Stimulated activated CD8-positive, alpha-beta memory T cell treated with anti-CD3 and anti-CD28 coated beads, Interleukin-2, amount 100 ng/mL, for 1 hour (primary cell): ENCODE measurements at regions not wholly inside any gene's neighbourhood (a gene's known extent, or its start where the extent isn't known, plus 50 kb on each side); places are given as distances from the start of the nearest gene placed in this dataset.
"Not testable (repeated sequence)": the region's sequence is repeated elsewhere in the genome, so short reads cannot be mapped to it uniquely, and the experiment has no call there.

Experiments used
- DNase-seq, 2 donors: peaks; one replicate each; pipeline ENCODE4 v3.0.0-alpha.2; 2020; ENCODE audit warnings: low read depth in 2 of 2

DNA sequence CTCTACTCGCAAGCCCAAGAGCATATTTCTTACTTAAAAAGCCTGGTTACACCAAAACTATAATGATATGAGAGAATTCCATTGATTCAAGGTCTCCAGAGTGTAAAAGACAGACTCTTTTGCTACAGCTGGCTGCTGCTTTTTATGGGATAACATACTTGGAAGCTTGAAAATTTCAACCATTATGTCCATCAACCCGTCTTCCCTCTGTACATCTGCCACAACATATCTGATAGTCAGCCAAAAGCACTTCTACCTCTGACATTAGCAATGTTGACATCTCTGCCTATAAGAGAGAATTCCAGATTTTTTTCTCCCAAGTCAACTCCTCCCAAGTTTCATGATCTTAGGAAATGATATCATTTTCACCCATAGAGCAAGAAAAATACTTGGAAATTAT is 54.4 kb upstream of the IQCM start:
- no peak for DNase-seq

DNA sequence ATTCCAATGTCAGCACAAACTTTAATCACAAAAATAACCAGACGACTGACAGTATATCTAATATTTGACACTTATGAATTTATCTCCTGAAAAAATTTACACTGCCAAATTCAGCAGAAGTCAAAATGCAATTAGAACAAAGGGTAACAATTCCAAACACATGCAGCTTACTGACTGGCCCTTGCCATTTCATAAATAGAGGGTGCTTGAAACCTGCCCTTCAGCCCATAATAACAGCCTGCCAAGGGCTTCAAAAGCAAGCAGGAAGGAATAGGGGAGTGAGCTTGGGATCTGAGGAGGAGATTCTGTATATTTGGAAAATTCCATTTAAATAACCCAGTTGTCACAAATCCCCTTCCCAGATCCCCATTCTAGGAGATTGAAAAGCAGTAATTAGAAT is 66.1 kb upstream of the IQCM start:
- DNase-seq, result no peak

DNA sequence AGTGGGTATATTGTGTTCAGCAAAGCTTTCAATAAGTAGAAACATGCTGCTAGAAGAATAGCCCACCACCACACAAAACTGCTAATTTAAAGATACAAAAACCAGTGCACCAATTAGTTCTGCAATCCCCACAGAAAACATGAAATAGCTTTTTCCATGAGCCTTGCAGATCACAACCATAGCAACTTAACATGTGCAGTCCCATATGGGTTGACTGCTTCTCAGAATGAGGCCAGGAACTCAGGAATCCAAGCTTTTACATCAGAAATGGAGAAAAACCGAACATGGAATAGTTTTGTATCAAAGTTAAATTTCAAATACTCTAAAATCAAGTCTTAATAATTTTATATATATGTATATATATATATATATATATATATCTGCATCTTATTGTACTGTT is 66.6 kb upstream of the IQCM start:
- no peak for DNase-seq

DNA sequence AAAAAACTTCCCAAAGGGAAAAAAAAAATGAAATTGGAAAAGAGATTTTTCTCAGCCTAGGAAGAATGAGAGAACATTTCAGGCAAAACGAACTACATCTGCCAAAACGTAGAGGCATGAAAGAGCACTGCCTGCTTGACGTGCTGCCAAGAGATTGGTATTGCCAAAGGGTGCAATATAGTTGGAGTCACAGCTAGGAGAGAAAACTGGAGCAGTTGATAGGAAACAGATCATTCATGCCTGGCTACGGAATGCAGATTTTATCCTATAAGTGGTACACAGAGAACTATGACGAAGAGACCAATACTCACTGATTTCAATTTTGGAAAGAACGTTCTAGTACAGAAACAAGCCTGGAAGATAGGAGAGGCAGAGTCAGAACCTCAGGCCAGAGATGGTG is 68.4 kb upstream of the IQCM start:
- DNase-seq, result no peak

DNA sequence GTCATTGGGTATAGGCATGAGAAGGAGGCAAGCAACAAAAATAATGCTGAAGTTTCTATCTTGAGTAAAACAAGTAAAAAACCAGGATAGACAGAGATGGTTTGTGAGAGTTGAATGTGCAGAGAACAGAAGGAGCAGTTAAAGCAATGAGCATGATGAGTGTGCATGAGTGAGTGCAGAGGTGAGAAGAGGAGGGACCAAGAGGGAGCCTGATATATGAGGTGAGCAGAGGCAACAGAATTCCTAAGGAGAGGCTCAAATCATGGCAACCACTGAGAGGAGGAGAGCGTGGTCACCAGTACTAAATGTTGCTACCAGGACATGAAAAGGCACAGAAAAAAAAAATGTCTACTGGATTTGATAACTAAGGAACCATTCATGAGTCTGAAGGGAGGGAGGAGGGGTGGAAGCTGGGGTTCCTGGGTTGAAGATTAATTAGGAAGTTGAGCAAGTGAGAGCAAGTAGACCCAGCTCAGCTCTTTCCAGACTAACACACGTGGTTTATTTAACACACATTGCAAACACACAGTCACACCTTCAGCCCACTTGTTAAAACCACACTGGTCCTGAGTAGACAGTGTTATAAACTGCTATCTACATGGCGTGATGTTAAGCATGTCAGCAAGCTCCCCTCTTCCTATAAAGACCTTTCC is 69.0 kb upstream of the IQCM start:
- DNase-seq, result no peak

DNA sequence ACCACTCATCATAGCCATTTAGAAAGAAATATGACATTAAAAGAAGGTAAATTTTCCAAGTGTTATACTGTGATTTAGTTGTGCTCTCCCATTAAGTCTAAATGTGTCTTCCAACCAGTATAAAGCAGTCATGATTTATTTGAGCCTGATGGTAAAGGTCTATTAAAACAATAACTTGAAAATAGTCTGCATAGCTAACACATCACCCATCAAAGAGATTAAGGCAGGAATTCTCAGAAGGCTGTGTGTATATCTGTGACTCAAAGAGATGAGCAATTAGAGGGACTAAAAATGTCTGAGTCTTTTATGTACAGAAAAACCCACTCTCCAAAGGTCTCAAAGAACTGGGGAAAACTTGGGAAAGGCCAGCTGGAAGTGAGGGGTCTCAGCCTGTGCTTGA is 70.3 kb upstream of the IQCM start:
- no peak for DNase-seq

DNA sequence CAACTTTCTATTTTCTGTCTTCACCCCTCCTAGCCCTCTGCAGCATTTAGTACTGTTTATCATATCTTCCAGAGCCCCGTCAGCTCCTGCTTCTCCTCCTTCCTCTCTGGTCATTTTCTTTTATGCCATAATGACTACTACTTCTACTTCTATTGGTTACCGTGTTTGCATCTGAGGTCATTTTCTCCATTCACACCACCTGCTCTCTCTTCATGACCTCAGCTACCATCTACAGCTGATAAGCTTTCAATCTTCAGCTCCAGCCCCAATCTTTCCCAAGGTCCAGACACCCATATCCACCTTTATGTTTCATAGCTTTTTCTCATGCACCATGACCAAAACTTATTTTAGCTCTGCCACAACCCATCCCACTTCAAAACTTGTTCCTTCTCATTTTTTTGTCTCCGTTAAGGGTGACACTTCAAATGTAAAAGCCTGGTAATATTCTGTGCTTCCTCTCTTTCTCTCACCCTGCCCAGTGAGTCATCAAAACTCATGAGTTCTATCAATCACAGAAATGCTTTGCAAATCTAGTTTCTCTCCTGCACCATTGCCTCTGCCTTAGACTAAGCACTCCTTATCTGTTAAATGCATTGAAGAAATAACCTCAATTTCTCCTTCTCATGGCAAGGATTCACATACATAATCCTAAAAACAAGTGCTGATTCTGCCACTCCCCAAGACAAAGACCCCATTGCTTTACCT is 71.3 kb upstream of the IQCM start:
- DNase-seq, result no peak

DNA sequence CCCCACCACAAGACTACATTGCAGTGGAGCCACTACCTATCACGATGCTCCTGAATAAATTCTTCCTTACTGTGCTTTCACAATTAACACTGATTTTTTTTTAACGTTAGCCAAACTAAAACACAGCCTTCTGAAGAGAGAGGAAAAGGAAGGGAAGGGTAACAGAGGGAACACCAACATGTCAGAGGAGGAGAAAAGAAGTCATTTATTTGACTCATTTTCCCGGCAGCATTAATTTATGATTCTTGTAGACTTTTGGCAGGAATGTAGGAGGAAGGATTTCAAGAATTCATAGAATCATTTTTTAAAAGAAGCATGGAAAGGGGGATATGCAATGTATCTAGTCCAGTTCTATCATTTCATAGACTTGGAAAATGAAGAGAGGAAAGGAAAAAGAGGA is 74.3 kb upstream of the IQCM start:
- DNase-seq, result no peak

DNA sequence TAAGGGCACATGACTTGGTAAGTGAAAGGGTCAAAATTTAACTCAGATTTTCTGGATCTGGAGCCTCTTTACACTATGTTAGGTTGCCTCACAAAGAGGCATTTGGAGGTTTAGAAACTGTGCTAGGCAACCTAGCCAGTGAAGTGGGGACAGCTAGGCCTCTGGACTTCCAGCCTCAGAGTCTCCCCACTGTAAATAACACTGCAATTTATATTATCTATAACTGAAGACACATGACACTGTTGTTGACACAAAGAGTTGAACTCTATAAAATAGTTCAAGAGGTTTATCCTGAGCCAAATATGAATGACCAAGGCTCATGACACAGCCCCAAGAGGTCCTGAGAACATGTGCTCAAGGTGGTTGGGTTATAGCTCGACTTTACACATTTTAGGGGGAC is 74.9 kb upstream of the IQCM start:
- DNase-seq, result no peak

DNA sequence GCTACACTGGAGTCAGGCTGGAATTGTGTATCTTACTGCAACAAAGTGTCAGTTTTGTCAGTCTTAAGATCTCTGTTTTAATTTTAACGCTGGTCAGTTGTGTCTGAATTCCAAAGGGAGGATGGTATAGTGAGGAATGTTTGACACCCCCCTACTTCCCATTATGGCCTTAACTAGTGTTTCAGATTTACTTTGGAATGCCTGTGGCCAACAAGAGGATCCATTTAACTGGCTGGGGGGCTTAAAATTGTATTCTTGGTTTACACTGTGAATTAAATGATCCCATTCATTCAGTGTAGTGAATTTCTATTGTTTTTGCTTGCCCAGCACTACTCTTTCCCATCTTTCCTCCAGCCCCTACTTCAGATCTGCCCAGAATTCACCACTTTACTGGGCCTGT is 75.8 kb upstream of the IQCM start:
- DNase-seq, result no peak

DNA sequence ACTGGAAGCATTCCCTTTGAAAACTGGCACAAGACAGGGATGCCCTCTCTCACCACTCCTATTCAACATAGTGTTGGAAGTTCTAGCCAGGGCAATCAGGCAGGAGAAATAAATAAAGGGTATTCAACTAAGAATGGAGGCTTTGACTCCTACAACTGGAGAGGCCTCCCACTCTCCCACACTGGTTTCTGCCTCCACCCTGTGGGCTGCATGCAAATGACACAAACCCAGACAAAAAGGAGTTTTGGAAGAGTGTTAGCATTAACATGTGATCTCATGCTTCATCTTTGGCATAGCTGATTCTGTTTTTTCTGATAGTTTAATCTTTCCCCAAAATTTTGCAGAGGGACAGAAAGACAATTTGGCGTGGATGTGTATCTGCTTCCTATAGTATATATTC is 80.8 kb upstream of the IQCM start:
- DNase-seq, result no peak

DNA sequence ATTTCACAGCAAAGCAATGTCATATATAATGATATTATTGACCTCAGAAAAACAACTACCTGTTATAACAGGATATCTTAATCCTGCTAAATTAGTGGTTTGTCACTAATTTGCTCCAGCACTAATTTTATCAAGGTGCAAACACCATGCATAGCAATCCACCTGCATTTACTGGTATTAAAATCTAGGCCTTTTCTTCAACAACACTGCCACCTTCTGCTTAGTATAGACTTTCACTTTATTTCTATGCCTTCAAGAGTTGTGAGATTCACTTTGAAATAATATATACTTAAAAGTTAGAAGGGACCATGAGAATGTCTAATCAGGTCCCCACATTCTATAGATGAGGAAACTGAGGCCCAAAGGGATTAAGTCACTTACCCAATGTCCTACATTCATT is 82.1 kb upstream of the IQCM start:
- no peak for DNase-seq

DNA sequence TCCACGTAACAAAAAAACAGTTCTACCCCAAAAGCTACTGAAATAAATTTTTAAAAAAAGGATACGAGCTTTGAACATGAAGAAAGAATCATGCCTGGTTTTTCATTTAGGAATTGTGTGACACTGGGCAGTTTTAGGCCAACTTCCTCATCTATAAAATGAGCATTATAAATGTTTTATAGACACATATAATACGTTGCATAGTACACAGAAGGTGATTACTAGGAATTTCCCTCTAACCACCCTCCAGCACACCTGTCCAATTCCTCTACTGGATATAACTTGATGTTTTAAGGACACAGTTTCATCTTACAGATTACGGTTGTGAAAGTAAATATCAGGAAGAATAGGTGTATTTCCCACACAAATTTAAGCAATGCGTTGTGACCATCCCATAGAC is 85.5 kb upstream of the IQCM start:
- no peak for DNase-seq

DNA sequence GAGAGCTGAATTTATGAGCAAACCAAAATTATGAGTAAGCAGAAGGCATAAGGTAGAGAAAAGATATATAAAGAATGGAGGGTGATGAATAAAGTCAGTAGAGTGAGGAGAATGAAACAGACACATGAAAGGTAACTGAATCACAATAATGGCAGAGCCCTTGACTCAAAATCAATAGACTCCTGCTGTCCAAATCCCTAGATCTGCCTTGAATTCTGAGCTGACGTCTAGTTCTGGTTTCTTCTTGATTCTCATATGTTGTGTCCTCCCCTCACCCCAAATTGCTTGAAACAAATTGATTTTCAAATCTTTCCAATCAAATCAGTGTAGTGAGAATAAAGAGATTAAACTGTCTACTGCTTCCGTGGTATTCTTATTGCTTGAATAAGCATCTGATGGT is 86.6 kb upstream of the IQCM start:
- no peak for DNase-seq

DNA sequence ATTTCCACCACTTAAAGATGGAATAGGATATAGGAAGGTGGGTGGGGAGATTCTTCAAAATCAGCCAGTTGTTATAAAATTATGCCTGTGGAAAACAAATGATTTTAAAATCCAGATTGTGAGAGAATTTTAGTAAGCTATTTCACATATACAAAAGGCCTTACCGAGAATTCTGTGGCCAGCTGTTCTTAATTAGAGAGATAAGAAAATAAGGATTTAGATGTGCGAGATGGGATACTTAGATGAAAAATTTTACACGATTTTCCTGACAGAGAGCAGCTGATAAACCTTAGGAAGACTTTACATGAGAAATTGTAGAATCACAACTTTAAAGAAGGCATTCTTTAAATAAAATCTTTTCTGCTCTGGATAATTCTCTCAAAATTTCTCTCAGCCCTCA is 94.5 kb upstream of the IQCM start:
- no peak for DNase-seq

DNA sequence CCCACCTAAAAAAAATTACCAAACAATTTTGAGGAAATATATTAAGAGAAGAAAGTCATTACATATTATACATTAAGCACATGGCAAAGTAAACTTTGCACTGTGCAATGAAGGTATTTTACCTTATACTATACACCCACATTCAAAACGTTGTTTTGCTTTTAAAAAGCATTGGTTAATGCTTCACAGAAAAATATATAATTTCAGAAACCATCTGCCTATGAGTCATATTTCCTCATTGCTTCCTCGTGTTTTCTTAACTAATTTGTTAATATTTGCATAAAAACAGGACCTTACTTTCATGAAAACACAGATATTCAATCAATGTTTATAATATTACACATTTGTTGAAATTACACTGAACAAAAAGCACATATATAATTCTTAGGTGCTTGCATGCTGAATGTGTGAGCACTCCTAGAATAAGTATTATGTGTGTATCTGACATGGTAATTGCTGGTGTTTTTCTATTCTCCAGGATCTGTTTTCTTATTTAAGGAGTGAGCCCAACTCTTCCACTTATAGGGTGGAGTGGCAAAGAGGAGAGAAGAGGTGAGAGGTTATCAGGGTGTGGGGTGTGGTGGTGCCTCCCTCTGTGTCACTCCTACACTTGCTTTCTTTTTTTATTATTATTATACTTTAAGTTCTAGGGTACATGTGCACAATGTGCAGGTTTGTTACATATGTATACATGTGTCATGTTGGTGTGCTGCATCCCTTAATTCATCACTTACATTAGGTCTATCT is 95.1 kb upstream of the IQCM start:
- no peak for DNase-seq

DNA sequence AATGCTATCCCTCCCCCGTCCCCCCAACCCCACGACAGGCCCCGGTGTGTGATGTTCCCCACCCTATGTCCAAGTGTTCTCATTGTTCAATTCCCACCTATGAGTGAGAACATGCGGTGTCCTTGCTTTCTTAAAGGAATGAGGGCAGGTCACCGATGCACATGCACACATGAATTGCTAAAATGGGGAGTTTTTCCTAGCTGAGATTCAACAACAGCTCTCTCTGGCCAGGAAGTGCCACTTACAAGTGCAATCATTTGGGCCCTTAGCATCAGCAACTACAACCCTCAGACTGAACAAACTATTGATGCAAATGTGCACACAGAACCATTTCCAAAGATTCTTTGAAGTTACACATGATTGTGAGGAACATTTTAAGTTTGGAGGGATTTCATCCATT is 95.7 kb upstream of the IQCM start:
- no peak for DNase-seq

DNA sequence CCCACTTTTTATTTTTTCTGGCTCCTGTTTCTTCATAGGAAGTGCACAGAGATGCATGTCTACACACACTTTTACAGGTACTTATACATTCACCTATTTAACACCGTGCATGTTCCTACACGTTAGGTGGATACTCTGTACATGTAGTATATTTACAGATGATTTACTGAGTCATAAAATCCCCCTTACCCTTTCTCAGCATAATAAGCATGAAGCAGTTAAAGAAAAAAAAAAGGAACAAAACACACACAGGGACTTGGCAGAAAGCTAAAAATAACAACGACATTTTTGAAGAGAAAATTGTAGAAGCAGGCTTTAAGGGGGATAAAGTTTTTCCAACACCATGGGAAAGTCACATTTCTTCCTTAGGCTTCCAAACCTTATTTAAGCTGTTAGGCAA is 96.4 kb upstream of the IQCM start:
- no peak for DNase-seq

DNA sequence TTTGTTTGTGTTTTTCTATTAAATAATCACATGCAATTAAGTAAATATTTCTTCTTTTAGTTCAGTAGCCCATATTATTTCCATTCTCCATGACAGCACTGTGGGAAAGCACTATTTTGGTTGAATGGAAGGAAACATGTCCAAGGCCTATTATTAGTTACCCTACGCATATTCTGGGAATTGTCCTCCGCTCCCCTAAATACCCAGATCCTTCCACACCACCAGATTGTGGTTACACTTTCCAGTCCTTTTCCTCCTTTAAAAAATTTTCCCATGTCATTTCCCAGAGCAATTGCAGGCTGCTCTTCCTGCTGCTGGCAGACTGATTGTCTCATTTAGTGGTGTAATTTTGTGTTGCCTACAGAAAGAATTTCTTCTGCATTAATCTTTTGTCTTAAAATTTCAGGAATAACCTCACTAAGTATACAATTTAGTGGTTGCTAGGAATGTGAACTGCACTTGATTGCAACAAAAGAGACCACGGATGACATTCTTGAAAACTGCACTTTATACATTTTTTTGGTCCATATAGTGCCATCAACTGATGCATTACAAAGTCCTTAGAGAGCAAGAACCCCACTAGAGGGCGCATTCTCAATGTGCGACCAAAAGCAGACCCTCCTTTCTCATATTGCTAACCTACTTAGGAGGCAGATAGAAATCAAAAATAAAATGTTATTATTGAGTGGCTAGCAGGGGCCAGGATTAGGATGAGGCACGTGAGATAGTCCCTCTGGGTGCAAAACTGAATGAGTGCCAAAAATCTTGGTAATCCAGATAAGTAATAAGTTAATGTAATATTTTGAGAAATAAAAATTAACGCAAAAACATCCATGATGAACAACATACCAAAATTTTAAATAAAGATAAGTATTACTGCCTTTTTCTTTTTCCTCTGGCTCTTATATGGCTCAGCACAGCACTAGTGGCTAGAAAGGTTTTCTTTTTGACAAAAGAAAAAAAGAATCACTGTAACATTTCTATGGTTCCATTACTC is 98.8 kb upstream of the IQCM start:
- DNase-seq, result no peak

DNA sequence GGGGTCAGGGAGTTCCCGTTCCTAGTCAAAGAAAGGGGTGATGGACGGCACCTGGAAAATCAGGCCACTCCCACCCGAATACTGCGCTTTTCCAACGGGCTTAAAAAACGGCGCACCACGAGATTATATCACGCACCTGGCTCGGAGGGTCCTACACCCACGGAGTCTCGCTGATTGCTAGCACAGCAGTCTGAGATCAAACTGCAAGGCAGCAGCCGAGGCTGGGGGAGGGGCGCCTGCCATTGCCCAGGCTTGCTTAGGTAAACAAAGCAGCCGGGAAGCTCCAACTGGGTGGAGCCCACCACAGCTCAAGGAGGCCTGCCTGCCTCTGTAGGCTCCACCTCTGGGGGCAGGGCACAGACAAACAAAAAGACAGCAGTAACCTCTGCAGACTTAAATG is 100.1 kb upstream of the IQCM start:
- DNase-seq, result not testable (repeated sequence)

DNA sequence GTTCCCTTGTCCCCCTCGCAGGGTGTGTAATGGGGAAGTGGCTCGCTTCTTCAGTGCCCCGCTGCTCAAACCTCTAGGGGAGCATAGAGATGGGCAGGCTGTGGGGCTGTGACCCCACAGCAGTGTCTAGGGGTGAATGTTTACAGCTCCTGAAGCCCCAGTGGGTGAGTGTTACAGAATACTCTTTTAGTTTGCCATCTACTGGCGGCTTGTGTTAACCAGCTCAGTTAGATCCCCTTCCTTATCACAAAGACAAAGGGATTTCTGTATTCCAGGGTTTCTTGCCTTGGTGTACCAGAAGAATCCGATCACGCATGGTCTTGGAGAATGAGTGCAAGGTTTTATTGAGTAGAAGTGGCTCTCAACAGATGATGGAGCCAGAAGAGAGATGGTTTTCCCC is 108.1 kb upstream of the IQCM start:
- no peak for DNase-seq

DNA sequence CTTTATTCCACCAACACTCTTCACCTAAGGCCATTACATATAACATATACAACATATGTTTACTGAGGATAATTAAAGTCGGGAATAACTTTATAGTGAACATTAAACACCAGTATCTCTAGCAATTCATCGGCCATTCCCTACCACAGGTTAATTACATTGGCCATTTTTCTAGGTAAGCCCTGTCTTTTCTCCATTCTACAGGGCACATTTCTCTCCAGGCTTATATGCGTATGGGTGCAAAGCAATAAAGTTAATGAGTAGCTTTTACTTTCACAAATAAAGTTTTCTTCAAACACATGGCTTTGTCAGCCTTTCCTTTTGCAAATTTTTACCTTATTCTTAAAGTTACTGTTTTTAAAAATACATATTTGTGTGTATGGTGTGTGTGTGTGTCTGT is 111.9 kb upstream of the IQCM start:
- no peak for DNase-seq
